ENCODE measurements at regions not wholly inside any gene's neighbourhood (a gene's known extent, or its start where the extent isn't known, plus 50 kb on each side); places are given as distances from the start of the nearest gene placed in this dataset.

DNA sequence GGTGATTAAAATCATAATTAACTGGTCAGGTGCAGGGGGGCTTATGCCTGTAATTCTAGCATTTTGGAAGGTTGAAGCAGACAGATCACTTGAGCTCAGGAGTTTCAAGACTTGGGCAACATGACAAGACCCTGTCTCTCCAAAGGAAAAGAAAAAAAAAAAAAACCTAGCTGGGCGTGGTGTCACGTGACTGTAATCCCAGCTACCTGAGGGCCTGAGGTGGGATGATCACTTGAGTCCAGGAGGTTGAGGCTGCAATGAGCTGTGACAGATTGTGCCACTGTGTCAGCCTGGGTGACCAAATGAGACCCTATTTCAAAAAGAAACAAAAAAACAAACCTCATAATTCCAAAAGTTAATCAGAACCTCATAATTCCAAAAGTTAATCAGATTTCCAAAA is 505.5 kb downstream of the CDH8 start:
- no peak for DNase-seq (ENCODE audit: low read depth in 1 of 2, low spot score in 1 of 2)
- H3K9me3 ChIP-seq (ENCODE audit: low read depth), result no peaks in the 10 kb centered on the region
- no peaks in the 10 kb centered on the region for H3K4me1 ChIP-seq (ENCODE audit: low read depth)
- H3K36me3 ChIP-seq, result no peaks in the 10 kb centered on the region
- TF ChIP-seq, protein P1, sequence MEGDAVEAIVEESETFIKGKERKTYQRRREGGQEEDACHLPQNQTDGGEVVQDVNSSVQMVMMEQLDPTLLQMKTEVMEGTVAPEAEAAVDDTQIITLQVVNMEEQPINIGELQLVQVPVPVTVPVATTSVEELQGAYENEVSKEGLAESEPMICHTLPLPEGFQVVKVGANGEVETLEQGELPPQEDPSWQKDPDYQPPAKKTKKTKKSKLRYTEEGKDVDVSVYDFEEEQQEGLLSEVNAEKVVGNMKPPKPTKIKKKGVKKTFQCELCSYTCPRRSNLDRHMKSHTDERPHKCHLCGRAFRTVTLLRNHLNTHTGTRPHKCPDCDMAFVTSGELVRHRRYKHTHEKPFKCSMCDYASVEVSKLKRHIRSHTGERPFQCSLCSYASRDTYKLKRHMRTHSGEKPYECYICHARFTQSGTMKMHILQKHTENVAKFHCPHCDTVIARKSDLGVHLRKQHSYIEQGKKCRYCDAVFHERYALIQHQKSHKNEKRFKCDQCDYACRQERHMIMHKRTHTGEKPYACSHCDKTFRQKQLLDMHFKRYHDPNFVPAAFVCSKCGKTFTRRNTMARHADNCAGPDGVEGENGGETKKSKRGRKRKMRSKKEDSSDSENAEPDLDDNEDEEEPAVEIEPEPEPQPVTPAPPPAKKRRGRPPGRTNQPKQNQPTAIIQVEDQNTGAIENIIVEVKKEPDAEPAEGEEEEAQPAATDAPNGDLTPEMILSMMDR (IDR thresholded peaks at IDR 0.05; ENCODE audit: low read depth, low read length), result no peak
- H3K27me3 ChIP-seq, result no peaks in the 10 kb centered on the region
- H3K4me3 ChIP-seq, result no peak overlapping the region
- H3K27ac ChIP-seq, result no peak overlapping the region

DNA sequence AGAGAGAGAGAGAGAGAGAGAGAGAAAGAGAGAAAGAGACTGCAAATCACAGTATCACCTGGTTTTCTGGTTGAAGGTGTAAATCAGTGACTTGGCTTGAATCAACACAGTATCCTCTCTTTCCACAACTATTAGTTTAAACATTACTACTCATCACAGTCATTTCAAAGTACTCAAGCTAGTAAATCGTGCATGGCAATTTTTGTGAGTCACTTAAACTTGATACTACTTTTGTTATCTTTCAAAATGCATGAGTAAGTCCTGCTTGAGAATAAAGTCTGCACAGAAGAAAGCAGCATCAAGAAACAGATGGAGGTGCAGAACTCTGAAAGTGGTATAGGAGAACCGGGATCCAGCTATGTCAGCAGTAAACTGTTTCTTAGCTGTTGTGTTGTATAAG is 535.4 kb downstream of the CDH8 start:
- no peak overlapping the region for H3K27ac ChIP-seq
- H3K4me1 ChIP-seq (ENCODE audit: low read depth), result peaks cover 3% of the 10 kb centered on the region
- DNase-seq (ENCODE audit: low read depth in 1 of 2, low spot score in 1 of 2), result no peak
- H3K4me3 ChIP-seq, result no peak overlapping the region
- TF ChIP-seq, protein P1 (IDR thresholded peaks at IDR 0.05; ENCODE audit: low read depth, low read length), result no peak
- no peaks in the 10 kb centered on the region for H3K9me3 ChIP-seq (ENCODE audit: low read depth)
- H3K36me3 ChIP-seq, result no peaks in the 10 kb centered on the region
- H3K27me3 ChIP-seq, result peaks cover 10% of the 10 kb centered on the region

DNA sequence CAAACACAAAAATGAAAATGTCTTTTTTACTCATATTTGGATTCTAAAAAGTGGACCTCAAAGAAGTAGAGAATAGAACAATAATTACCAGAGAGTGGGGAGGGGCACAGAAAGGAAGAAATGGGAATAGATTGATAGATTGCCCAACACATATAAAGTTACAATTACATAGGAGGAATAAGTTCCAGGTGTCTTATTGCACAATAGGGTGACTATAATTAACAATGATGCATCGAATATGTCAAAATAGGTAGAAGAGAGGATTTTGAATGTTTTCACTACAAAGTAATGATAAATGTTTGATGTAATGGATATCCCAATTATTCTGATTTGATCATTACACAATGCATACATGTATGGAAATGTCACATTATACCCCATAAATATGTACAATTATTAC is 556.0 kb downstream of the CDH8 start:
- H3K4me3 ChIP-seq, result no peak overlapping the region
- TF ChIP-seq, protein P1 (IDR thresholded peaks at IDR 0.05; ENCODE audit: low read depth, low read length), result no peak
- H3K27ac ChIP-seq, result no peak overlapping the region
- no peaks in the 10 kb centered on the region for H3K36me3 ChIP-seq
- H3K9me3 ChIP-seq (ENCODE audit: low read depth), result no peaks in the 10 kb centered on the region
- H3K27me3 ChIP-seq, result no peaks in the 10 kb centered on the region
- no peak for DNase-seq (ENCODE audit: low read depth in 1 of 2, low spot score in 1 of 2)
- no peaks in the 10 kb centered on the region for H3K4me1 ChIP-seq (ENCODE audit: low read depth)

DNA sequence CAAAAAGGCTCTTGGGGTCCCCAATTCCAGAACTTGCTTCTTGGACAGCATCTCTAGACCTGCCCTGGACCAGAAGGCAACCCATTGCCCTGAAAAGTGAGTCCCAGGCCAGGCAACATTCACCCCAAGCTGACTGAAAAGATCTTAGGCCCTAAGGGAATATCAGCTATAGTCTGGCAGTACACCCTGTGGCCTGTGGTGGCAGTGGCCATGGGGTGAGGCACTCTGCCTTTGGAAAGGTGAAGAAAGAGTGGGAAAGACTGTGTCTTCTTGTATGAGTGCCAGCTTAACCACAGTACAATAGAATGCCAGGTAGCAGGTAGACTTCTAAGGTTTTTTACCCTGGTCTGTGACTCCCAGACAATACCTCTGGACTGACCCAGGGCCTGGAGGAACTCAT is 564.5 kb downstream of the CDH8 start:
- Histone ChIP-seq H3K36me3 (no peaks in the 10 kb centered on the region), H3K27ac (no peak overlapping the region), H3K9me3 (ENCODE audit: low read depth) (no peaks in the 10 kb centered on the region), H3K4me3 (no peak overlapping the region), H3K27me3 (no peaks in the 10 kb centered on the region), H3K4me1 (ENCODE audit: low read depth) (no peaks in the 10 kb centered on the region)
- TF ChIP-seq, protein P1 (IDR thresholded peaks at IDR 0.05; ENCODE audit: low read depth, low read length), result no peak
- no peak for DNase-seq (ENCODE audit: low read depth in 1 of 2, low spot score in 1 of 2)

DNA sequence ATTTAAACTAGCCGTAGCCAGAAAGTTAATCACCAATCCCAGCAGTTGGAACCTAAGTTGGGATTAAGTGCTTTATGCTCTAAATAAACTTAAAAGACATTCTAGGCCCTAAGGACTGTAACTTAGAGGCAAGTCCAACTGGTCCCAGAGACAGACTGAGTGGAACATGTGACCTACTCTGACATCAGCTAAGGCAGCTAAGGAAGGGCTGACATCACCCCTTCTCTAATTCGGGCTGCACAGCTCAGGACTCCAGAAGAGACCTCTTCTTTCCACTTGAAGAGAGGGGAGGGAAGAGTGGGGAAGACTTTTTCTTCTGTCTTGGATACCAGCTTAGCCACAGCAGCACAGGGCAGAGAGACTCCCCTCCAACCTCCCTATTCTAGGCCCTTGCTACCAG is 565.2 kb downstream of the CDH8 start:
- TF ChIP-seq, protein P1 (IDR thresholded peaks at IDR 0.05; ENCODE audit: low read depth, low read length), result no peak

DNA sequence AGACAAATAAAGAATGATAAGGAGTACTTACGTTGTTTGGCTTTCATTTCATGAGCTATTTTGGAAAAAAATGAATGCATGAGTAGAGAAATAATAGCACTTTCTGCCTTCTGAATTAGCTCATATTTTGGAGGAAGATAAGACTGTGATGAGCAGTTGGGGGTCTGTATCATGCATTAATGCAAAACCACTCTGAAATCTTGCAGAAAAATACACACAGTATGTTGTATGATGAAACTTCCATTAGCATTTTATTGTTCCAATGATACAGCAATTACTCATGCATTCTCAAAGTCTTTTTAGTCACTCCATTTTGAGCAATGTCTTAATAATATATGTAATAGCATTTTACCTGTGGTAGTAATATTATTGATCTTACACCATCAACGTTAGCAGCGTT is 571.0 kb downstream of the CDH8 start:
- H3K27ac ChIP-seq, result no peak overlapping the region
- no peaks in the 10 kb centered on the region for H3K9me3 ChIP-seq (ENCODE audit: low read depth)
- TF ChIP-seq, protein P1 (IDR thresholded peaks at IDR 0.05; ENCODE audit: low read depth, low read length), result no peak
- no peaks in the 10 kb centered on the region for H3K27me3 ChIP-seq
- H3K36me3 ChIP-seq, result no peaks in the 10 kb centered on the region
- H3K4me1 ChIP-seq (ENCODE audit: low read depth), result no peaks in the 10 kb centered on the region
- DNase-seq (ENCODE audit: low read depth in 1 of 2, low spot score in 1 of 2), result no peak
- no peak overlapping the region for H3K4me3 ChIP-seq

More for the DNA sequence above, 565.2 kb downstream of the CDH8 start:
- Histone ChIP-seq H3K36me3 (no peaks in the 10 kb centered on the region), H3K4me3 (no peak overlapping the region), H3K4me1 (ENCODE audit: low read depth) (no peaks in the 10 kb centered on the region), H3K9me3 (ENCODE audit: low read depth) (no peaks in the 10 kb centered on the region), H3K27me3 (no peaks in the 10 kb centered on the region), H3K27ac (no peak overlapping the region)
- DNase-seq (ENCODE audit: low read depth in 1 of 2, low spot score in 1 of 2), result no peak

All from cardiac muscle cell (in vitro differentiated cells and primary cell).